GM19452 (cell line): ENCODE measurements at regions not wholly inside any gene's neighbourhood (a gene's known extent, or its start where the extent isn't known, plus 50 kb on each side); places are given as distances from the start of the nearest gene placed in this dataset.

ENCODE experiments used
- ATAC-seq: cut with Tn5 transposase; IDR thresholded peaks from one replicate; pipeline ENCODE4 v1.9.1; 2021; ENCODE audit not compliant: unreplicated experiment

- no peak for ATAC-seq
Measured at GRCh38 chr1:96472471-96472870, 249.1 kb upstream of the PTBP2 start.

- no peak for ATAC-seq
Measured at GRCh38 chr1:96473791-96474434, 247.7 kb upstream of the PTBP2 start.

- no peak for ATAC-seq
Measured at GRCh38 chr1:96474985-96475743, 246.4 kb upstream of the PTBP2 start.

- no peak for ATAC-seq
Measured at GRCh38 chr1:96475903-96476302, 245.7 kb upstream of the PTBP2 start.

- ATAC-seq, result no peak
Measured at GRCh38 chr1:96478228-96478627, 243.4 kb upstream of the PTBP2 start.

- no peak for ATAC-seq
Measured at GRCh38 chr1:96481409-96481808, 240.2 kb upstream of the PTBP2 start.

GRCh38 chr1:96482616-96483015, 239.0 kb upstream of the PTBP2 start:
- no peak for ATAC-seq

GRCh38 chr1:96487394-96487793, 234.2 kb upstream of the PTBP2 start:
- no peak for ATAC-seq

GRCh38 chr1:96487971-96488370, 233.6 kb upstream of the PTBP2 start:
- ATAC-seq, result no peak

- ATAC-seq, result peak; percentile 64
Measured at GRCh38 chr1:96488777-96489176, 232.8 kb upstream of the PTBP2 start.

- ATAC-seq, result no peak
Measured at GRCh38 chr1:96492236-96492635, 229.3 kb upstream of the PTBP2 start.

GRCh38 chr1:96498744-96499340, 222.7 kb upstream of the PTBP2 start:
- ATAC-seq, result no peak

GRCh38 chr1:96508233-96508632, 213.4 kb upstream of the PTBP2 start:
- no peak for ATAC-seq

- ATAC-seq, result no peak
Measured at GRCh38 chr1:96509339-96509738, 212.2 kb upstream of the PTBP2 start.

GRCh38 chr1:96509951-96510350, 211.6 kb upstream of the PTBP2 start:
- no peak for ATAC-seq

- no peak for ATAC-seq
Measured at GRCh38 chr1:96510391-96510790, 211.2 kb upstream of the PTBP2 start.

GRCh38 chr1:96510911-96511310, 210.7 kb upstream of the PTBP2 start:
- ATAC-seq, result no peak

- ATAC-seq, result no peak
Measured at GRCh38 chr1:96513136-96513535, 208.4 kb upstream of the PTBP2 start.

- peak; percentile 96 for ATAC-seq
Measured at GRCh38 chr1:96515430-96515829, 206.2 kb upstream of the PTBP2 start.

- ATAC-seq, result peak; percentile 44
Measured at GRCh38 chr1:96515925-96516324, 205.7 kb upstream of the PTBP2 start.

- no peak for ATAC-seq
Measured at GRCh38 chr1:96519851-96520578, 201.6 kb upstream of the PTBP2 start.

- ATAC-seq, result no peak
Measured at GRCh38 chr1:96520579-96520947, 201.0 kb upstream of the PTBP2 start.
